OCI-LY3 (cell line): ENCODE measurements at regions not wholly inside any gene's neighbourhood (a gene's known extent, or its start where the extent isn't known, plus 50 kb on each side); places are given as distances from the start of the nearest gene placed in this dataset.

Experiments used
- H2AFZ ChIP-seq: fragments of 200-600, 300-600 bp; shearing (Covaris generic); 2 replicates; pipeline ENCODE4 v1.6.0; 2014; ENCODE audit warnings: antibody characterized with exemption, low read depth, low read length
- H3K27ac ChIP-seq: fragments of 200-600, 300-600 bp; sonication (generic); 2 replicates; pipeline ENCODE4 v1.5.1; 2014; ENCODE audit warnings: mild to moderate bottlenecking, low read length, moderate library complexity, mixed read lengths
- H3K27me3 ChIP-seq: fragments of 200-600, 300-600 bp; sonication (generic); 2 replicates; pipeline ENCODE4 v1.6.1; 2014; ENCODE audit warnings: low read depth, low read length, mixed read lengths
- H3K36me3 ChIP-seq: fragments of 200-600, 300-600 bp; sonication (generic); replicated peaks from 2 replicates; pipeline ENCODE3; 2014; ENCODE audit warnings: low read depth, low read length, mixed read lengths
- H3K4me1 ChIP-seq: fragments of 300-600, 200-600 bp; sonication (generic); 2 replicates; pipeline ENCODE4 v1.6.1; 2014; ENCODE audit warnings: low read length, mixed read lengths
- H3K4me2 ChIP-seq: fragments of 200-600, 300-600 bp; sonication (generic); 2 replicates; pipeline ENCODE4 v1.6.1; 2014; ENCODE audit warnings: low read length, mixed read lengths
- H3K4me3 ChIP-seq: fragments of 300-600, 200-600 bp; sonication (generic); 2 replicates; pipeline ENCODE4 v1.5.1; 2014; ENCODE audit warnings: antibody characterized with exemption, mild to moderate bottlenecking, low read length, moderate library complexity
- H3K79me2 ChIP-seq: fragments of 300-600, 200-600 bp; shearing (Covaris generic); 2 replicates; pipeline ENCODE4 v1.6.1; 2014; ENCODE audit warnings: mild to moderate bottlenecking, low read length, mixed read lengths
- H3K9ac ChIP-seq: fragments of 300-600, 200-600 bp; shearing (Covaris generic); 2 replicates; pipeline ENCODE4 v1.6.0; 2014; ENCODE audit warnings: mild to moderate bottlenecking, low read length, moderate library complexity
- H3K9me3 ChIP-seq: fragments of 200-600, 300-600 bp; shearing (Covaris generic); 2 replicates; pipeline ENCODE4 v1.6.1; 2014; ENCODE audit warnings: low read length, mixed read lengths; ENCODE audit not compliant: insufficient read depth
- H4K20me1 ChIP-seq: fragments of 200-600, 300-600 bp; sonication (generic); 2 replicates; pipeline ENCODE4 v1.6.1; 2016; ENCODE audit warnings: low read length, mixed read lengths; ENCODE audit not compliant: insufficient read depth
- CTCF ChIP-seq: fragments of 200-600, 300-600 bp; sonication (generic); IDR thresholded peaks from 2 replicates; pipeline ENCODE4 v1.5.1; 2014; ENCODE audit warnings: antibody characterized with exemption, low read length, low read depth
- EZH2phosphoT487 ChIP-seq: fragments of 200-600 bp; shearing (Covaris generic); IDR thresholded peaks from 2 replicates; pipeline ENCODE4 v1.6.1; 2018; ENCODE audit warnings: antibody characterized with exemption, mixed run types, low read depth

GRCh38 chr5:19064094-19064493, 923.9 kb downstream of the CDH18 start:
- no peaks in the 10 kb centered on the region for H3K79me2 ChIP-seq
- no peak overlapping the region for H3K9ac ChIP-seq
- H3K36me3 ChIP-seq = no peaks in the 10 kb centered on the region
- no peaks in the 10 kb centered on the region for H3K27me3 ChIP-seq
- H3K27ac ChIP-seq = no peak overlapping the region
- H2AFZ ChIP-seq = no peak overlapping the region
- H3K4me2 ChIP-seq = no peak overlapping the region
- no peak for TF ChIP-seq EZH2phosphoT487
- no peak for TF ChIP-seq CTCF
- H3K4me3 ChIP-seq = no peak overlapping the region
- H4K20me1 ChIP-seq = no peaks in the 10 kb centered on the region
- H3K9me3 ChIP-seq = no peaks in the 10 kb centered on the region
- H3K4me1 ChIP-seq = no peaks in the 10 kb centered on the region

- H3K27me3 ChIP-seq = no peaks in the 10 kb centered on the region
- H3K4me2 ChIP-seq = no peak overlapping the region
- H3K36me3 ChIP-seq = no peaks in the 10 kb centered on the region
- no peaks in the 10 kb centered on the region for H3K4me1 ChIP-seq
- H2AFZ ChIP-seq = no peak overlapping the region
- no peaks in the 10 kb centered on the region for H3K79me2 ChIP-seq
- no peaks in the 10 kb centered on the region for H3K9me3 ChIP-seq
- H4K20me1 ChIP-seq = no peaks in the 10 kb centered on the region
- no peak overlapping the region for H3K4me3 ChIP-seq
- no peak overlapping the region for H3K27ac ChIP-seq
- H3K9ac ChIP-seq = no peak overlapping the region
- TF ChIP-seq EZH2phosphoT487 (no peak), CTCF (no peak)
Observed at GRCh38 chr5:19067741-19068140, 920.3 kb downstream of the CDH18 start.

- Histone ChIP-seq H3K9ac (no peak overlapping the region), H3K36me3 (no peaks in the 10 kb centered on the region), H2AFZ (no peak overlapping the region), H3K4me1 (no peaks in the 10 kb centered on the region), H3K27me3 (no peaks in the 10 kb centered on the region), H3K4me2 (no peak overlapping the region), H3K27ac (no peak overlapping the region), H3K9me3 (no peaks in the 10 kb centered on the region), H3K79me2 (no peaks in the 10 kb centered on the region), H4K20me1 (no peaks in the 10 kb centered on the region), H3K4me3 (no peak overlapping the region)
- no peak for TF ChIP-seq EZH2phosphoT487
- TF ChIP-seq CTCF = no peak
Observed at GRCh38 chr5:19098434-19098833, 889.6 kb downstream of the CDH18 start.

GRCh38 chr5:19099195-19099594, 888.8 kb downstream of the CDH18 start:
- no peak overlapping the region for H2AFZ ChIP-seq
- H3K4me1 ChIP-seq = no peaks in the 10 kb centered on the region
- H3K27ac ChIP-seq = no peak overlapping the region
- H3K4me2 ChIP-seq = no peak overlapping the region
- TF ChIP-seq CTCF = no peak
- TF ChIP-seq EZH2phosphoT487 = no peak
- H4K20me1 ChIP-seq = no peaks in the 10 kb centered on the region
- no peaks in the 10 kb centered on the region for H3K79me2 ChIP-seq
- no peaks in the 10 kb centered on the region for H3K9me3 ChIP-seq
- no peak overlapping the region for H3K4me3 ChIP-seq
- no peaks in the 10 kb centered on the region for H3K27me3 ChIP-seq
- H3K36me3 ChIP-seq = no peaks in the 10 kb centered on the region
- no peak overlapping the region for H3K9ac ChIP-seq
